GM21390 (cell line): ENCODE measurements at regions not wholly inside any gene's neighbourhood (a gene's known extent, or its start where the extent isn't known, plus 50 kb on each side); places are given as distances from the start of the nearest gene placed in this dataset.
A peak's percentile ranks its signal among the peaks of the same experiment; 100 is the strongest.

ENCODE experiments used
- ATAC-seq: cut with Tn5 transposase; IDR thresholded peaks from one replicate; pipeline ENCODE4 v1.9.1; 2021; ENCODE audit not compliant: unreplicated experiment

DNA sequence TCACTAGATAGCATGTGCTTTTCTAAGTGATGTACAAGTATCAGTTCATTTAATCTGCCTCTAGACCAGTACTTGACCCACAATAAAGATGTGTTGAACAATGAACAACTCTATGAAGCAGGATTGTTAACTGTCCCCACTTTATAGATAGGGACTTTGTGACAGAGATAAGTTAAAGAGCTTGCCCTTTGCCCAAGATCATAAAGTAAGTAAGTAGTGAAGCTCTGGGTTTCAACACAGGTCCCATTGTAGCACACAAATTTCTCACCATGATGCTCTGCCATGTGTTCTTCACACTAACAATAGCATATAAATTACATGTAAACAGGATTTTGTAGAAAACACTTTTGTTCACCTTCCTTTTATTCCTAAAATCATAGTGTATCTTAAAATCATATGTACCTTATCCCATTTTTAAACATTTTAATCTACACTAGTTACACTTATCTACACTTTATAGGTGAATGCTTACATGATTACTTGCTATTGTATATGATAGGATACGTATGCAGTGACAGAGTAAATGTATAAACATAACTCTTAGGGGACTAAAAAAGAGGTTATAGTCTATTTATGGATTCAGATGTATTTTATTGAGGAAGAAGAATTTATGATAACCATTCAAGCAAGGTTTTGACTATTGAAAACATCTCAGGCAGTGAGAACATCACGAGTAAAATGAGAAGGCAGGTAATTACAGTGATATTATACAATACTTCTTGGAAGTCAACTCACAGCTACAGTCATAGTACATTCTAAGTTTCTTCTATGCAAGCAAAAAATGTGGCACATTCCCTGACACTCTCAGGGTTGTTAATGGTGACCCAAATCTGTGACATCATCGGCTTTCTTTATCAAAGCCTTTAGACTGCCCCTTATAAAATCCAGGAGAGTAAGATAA, 2275.1 kb downstream of the PCDH7 start:
- no peak for ATAC-seq

GRCh38 chr4:33013282-33013681, 2293.1 kb downstream of the PCDH7 start:
- no peak for ATAC-seq

DNA sequence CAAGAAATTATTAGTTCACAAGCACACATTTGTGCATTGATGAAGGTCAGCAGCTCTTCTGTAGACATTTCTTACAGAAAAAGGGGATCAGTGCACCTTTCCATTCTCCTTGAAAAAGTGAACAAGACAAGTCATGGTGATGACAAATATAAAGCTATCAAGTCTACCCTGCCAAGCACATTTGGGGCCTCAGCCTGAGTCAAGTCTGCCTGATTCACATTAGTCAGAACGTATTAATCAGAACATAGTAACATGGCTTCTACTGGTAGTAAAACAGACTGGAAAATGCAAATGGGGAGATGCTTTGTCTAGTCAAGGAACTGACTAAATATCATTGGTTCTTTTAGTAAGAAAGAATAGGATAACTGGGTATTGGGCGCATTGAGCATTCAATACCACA, 2305.1 kb downstream of the PCDH7 start:
- ATAC-seq = no peak

GRCh38 chr4:33029976-33030375, 2309.8 kb downstream of the PCDH7 start:
- ATAC-seq = no peak

GRCh38 chr4:33031328-33031727, 2311.2 kb downstream of the PCDH7 start:
- no peak for ATAC-seq

DNA sequence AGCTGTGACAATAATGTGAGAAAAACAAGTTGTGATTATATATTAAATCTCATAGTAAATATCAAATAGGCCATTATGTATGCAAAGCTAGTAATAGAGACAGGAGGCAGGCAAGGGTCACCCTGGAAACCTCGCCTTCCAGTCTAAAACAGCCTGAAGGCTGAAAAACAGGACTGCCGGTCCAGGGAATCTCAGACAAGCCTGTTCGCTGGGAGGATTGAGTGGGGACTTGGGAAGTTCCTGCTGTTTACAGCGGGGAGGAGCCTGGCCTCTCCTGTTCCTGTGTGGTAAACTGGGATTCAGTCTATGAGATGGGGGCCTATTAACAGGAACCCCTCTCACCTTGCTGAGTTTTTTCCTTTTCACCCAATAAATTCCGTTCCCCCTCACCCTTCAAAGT, 2317.3 kb downstream of the PCDH7 start:
- no peak for ATAC-seq

DNA sequence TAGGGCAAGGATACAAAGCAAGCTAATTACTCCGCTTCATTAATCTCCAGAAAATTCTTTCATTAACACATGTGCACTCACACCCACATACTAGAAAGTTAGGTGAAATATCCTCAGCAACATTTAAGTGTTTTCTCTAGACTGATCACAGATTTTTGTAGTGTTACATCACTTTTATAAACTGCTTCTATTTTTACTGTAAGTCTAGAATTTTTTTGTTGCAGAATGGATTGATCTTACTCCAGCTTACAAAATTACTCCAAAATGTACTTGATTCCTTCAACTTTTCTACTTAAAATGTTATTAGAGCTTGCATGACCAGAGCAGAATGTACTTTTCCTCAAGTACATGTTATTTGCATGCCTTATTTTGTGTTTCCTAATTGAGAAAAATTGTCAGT, 2325.2 kb downstream of the PCDH7 start:
- ATAC-seq = no peak

- no peak for ATAC-seq
Measured at GRCh38 chr4:33052241-33052640, 2332.1 kb downstream of the PCDH7 start.

GRCh38 chr4:33054161-33054560, 2334.0 kb downstream of the PCDH7 start:
- no peak for ATAC-seq

- ATAC-seq = no peak
Measured at GRCh38 chr4:33054656-33055196, 2334.6 kb downstream of the PCDH7 start.

DNA sequence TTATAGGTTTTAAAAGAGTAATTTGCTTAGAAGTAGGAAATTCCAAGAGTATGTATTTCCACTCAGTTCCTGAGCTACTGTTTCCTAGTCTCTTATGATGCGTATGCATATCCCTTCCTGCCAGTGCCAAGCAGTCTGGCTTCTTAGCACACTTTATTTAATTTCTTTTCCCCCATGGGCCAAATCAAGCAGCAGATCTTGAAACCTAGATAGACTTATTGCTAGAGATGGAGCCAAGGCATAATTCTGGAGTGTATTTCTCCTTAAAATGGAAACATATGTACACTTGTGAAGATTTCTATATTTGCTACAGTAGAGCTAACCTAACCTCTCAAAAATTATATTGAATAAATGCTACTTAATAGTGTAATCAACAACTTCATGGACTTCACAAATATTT, 2337.6 kb downstream of the PCDH7 start:
- ATAC-seq = no peak

GRCh38 chr4:33058998-33059397, 2338.8 kb downstream of the PCDH7 start:
- no peak for ATAC-seq

GRCh38 chr4:33060674-33061542, 2340.7 kb downstream of the PCDH7 start:
- ATAC-seq = peak; percentile 81

DNA sequence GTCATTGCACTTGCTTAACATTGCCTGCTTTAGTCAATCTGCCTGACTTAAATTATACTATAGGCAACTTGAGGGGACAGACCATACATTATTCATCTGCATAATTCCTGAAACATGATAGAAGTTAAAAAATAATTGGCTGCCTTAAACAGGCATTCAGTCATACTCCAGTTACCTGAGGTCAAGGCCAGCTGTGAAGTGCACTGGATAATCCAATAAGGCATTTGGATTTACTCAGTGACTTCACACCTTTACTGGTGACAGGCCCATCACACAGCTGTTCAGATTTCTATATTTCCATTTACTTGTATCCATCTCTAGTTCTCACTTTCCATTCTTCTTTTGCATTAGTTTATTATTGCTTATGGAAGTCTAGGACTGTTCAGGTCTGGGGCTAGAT, 2341.6 kb downstream of the PCDH7 start:
- ATAC-seq = no peak

GRCh38 chr4:33062155-33062806, 2342.1 kb downstream of the PCDH7 start:
- no peak for ATAC-seq

DNA sequence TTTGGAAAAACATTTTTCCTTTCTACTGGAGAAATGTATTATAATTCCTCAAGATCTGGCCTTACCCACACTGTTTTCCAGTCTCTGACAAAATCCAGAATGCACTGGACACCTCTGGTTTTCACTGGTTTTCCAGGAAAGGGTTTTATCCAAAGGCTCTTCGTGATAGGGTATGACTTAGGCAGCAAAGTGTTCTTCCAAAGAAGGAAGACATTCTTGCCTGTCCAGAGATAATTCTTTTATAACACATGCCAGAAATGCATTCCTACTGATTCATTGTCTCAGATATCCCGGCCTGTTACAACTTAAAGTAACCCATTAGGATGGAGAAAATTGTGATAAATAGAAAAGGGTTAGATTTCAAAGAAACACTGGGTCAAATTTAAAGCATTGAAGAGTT, 2343.1 kb downstream of the PCDH7 start:
- ATAC-seq = no peak

DNA sequence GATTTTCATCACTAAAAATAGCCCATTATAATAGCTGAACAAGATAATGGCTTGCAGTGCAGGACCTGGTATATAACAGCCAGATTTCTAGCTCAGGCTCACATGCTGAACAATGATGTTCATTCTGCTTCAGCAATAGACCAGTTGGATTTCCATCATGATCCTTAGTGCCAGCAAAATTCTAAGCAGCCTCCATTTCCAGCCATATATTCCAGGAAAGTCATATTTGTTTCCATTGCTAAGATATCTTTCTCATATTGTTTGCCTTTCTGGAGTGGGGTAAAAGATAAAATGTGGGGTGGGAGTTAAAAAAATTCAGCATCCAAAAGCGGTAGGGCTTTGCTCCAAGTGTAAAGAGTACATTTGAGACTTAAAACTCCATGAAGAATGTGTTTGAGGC, 2344.1 kb downstream of the PCDH7 start:
- no peak for ATAC-seq

GRCh38 chr4:33065749-33066148, 2345.6 kb downstream of the PCDH7 start:
- ATAC-seq = no peak

DNA sequence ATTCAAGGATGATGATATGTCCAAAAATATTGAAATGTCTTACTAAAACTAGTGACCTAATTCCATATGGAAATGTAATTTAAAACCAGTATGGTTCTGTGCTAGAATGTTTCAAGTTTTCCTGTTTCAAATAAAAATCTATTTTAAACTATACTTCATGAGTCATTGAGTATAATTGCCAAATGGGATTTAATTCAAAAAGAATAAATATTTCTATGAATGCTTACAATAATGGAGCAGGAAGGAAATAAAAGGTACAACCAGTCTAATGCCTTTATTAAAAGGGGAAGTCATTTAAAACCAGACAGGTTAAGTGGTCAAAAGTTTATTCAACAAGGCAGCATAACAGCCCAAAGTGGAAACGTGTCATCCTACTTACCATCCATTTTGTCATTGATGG, 2347.1 kb downstream of the PCDH7 start:
- no peak for ATAC-seq

DNA sequence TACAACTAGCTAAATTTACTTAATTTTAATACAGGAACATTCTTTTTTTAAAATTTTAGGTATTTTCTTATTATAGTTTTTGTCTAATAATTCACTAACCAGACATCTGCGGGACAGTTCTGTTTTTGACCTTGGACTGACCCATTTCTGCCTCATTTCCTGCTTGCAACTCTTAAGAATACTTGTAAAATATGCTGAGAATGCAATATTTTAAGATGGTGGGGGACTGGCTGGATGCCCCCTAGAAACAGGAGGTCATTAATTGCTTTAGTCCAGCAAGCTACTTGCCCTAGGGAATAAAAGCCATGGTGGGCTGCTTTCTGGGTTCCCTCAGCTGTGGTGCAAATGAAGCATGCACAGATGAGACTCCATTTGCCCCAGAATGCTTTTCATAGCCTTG, 2348.4 kb downstream of the PCDH7 start:
- no peak for ATAC-seq

DNA sequence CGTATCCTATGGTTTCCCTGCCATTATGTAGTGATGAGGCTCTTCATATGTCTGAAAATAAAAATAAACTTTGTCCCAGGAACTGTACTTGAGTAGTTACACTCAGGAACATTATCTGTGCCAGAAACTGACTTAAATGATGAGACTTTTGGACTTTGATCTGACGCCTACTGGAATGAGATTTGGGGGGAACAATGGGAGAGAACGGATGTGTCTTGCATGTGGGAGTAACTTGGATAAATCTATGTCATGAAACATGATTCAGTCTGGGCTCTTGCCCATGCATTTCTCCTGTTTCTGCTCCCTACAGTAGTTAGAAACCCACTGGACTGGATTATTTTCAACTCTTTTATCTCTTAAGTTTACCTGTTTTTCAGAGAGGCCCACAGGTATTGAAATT, 2351.4 kb downstream of the PCDH7 start:
- ATAC-seq = no peak
